Suppressor macrophage treated with lipopolysaccharide for 4 hours (primary cell): ENCODE measurements at regions not wholly inside any gene's neighbourhood (a gene's known extent, or its start where the extent isn't known, plus 50 kb on each side); places are given as distances from the start of the nearest gene placed in this dataset.
"Not testable (repeated sequence)": the region's sequence is repeated elsewhere in the genome, so short reads cannot be mapped to it uniquely, and the experiment has no call there.

Source experiments
- DNase-seq: peaks from one replicate; pipeline ENCODE4 v3.0.0-alpha.2; 2020

- no peak for DNase-seq
Observed at GRCh38 chr1:232378266-232379062, 251.5 kb downstream of the SIPA1L2 start.

- peak; percentile 56 for DNase-seq
Observed at GRCh38 chr1:232377494-232377770, 252.5 kb downstream of the SIPA1L2 start.

- DNase-seq: no peak
Observed at GRCh38 chr1:232376632-232377493, 253.1 kb downstream of the SIPA1L2 start.

- DNase-seq: no peak
Observed at GRCh38 chr1:232372841-232373440, 257.0 kb downstream of the SIPA1L2 start.

- no peak for DNase-seq
Observed at GRCh38 chr1:232372431-232372830, 257.5 kb downstream of the SIPA1L2 start.

GRCh38 chr1:232369451-232370296, 260.3 kb downstream of the SIPA1L2 start:
- no peak for DNase-seq

- DNase-seq: no peak
Observed at GRCh38 chr1:232368821-232369321, 261.1 kb downstream of the SIPA1L2 start.

GRCh38 chr1:232367293-232367692, 262.6 kb downstream of the SIPA1L2 start:
- DNase-seq: no peak

GRCh38 chr1:232364654-232365382, 265.1 kb downstream of the SIPA1L2 start:
- DNase-seq: no peak

- no peak for DNase-seq
Observed at GRCh38 chr1:232363008-232363407, 266.9 kb downstream of the SIPA1L2 start.

GRCh38 chr1:232357416-232357815, 272.5 kb downstream of the SIPA1L2 start:
- DNase-seq: no peak

- no peak for DNase-seq
Observed at GRCh38 chr1:232355162-232356006, 274.5 kb downstream of the SIPA1L2 start.

GRCh38 chr1:232353001-232353400, 276.9 kb downstream of the SIPA1L2 start:
- no peak for DNase-seq

GRCh38 chr1:232352366-232352765, 277.6 kb downstream of the SIPA1L2 start:
- DNase-seq: no peak

GRCh38 chr1:232351335-232351734, 278.6 kb downstream of the SIPA1L2 start:
- DNase-seq: no peak

GRCh38 chr1:232346844-232347243, 283.1 kb downstream of the SIPA1L2 start:
- DNase-seq: no peak

GRCh38 chr1:232344791-232345399, 285.0 kb downstream of the SIPA1L2 start:
- DNase-seq: no peak

- not testable (repeated sequence) for DNase-seq
Observed at GRCh38 chr1:232344186-232344585, 285.7 kb downstream of the SIPA1L2 start.

- DNase-seq: no peak
Observed at GRCh38 chr1:232340446-232340845, 289.5 kb downstream of the SIPA1L2 start.

GRCh38 chr1:232339073-232339472, 290.9 kb downstream of the SIPA1L2 start:
- no peak for DNase-seq
